Trophoblast cell (in vitro differentiated cells and primary cell): ENCODE measurements at regions not wholly inside any gene's neighbourhood (a gene's known extent, or its start where the extent isn't known, plus 50 kb on each side); places are given as distances from the start of the nearest gene placed in this dataset.

ENCODE experiments used
- DNase-seq, 2 donors: peaks; one replicate each; pipeline ENCODE4 v3.0.0-alpha.2; 2016
- H2AFZ ChIP-seq: 2 replicates; pipeline ENCODE4 v1.6.1; 2013; ENCODE audit warnings: low read length, moderate library complexity, mild to moderate bottlenecking; ENCODE audit not compliant: insufficient read depth, poor library complexity
- H2AK5ac ChIP-seq: 2 replicates; pipeline ENCODE4 v1.6.1; 2013; ENCODE audit warnings: mild to moderate bottlenecking, low read length
- H2BK120ac ChIP-seq: 2 replicates; pipeline ENCODE4 v1.6.1; 2013; ENCODE audit warnings: low read length, mild to moderate bottlenecking, moderate library complexity; ENCODE audit not compliant: insufficient read depth, poor library complexity
- H2BK12ac ChIP-seq: 2 replicates; pipeline ENCODE4 v1.6.1; 2013; ENCODE audit warnings: mild to moderate bottlenecking, low read length, moderate library complexity
- H2BK5ac ChIP-seq: 2 replicates; pipeline ENCODE4 v1.6.1; 2013; ENCODE audit warnings: low read length, low read depth, moderate library complexity, mild to moderate bottlenecking; ENCODE audit not compliant: poor library complexity
- H3K14ac ChIP-seq: 2 replicates; pipeline ENCODE4 v1.6.1; 2013; ENCODE audit warnings: mild to moderate bottlenecking, low read length
- H3K18ac ChIP-seq: 2 replicates; pipeline ENCODE4 v1.6.1; 2013; ENCODE audit warnings: mild to moderate bottlenecking, low read length
- H3K23ac ChIP-seq: 2 replicates; pipeline ENCODE4 v1.6.1; 2013; ENCODE audit warnings: low read length
- H3K27ac ChIP-seq: 2 replicates; pipeline ENCODE4 v1.5.1; 2013; ENCODE audit warnings: low read depth, mild to moderate bottlenecking, inconsistent platforms, low read length, moderate library complexity
- H3K27me3 ChIP-seq: 2 replicates; pipeline ENCODE4 v1.6.1; 2013; ENCODE audit warnings: inconsistent platforms, mild to moderate bottlenecking, low read length, moderate library complexity; ENCODE audit not compliant: insufficient read depth
- H3K36me3 ChIP-seq, 2 experiments: 1 replicate in 1 of 2; 2 replicates in 1 of 2; pipeline ENCODE4 v1.6.1; 2013; ENCODE audit warnings: low read length in 2 of 2, mild to moderate bottlenecking in 2 of 2, moderate library complexity in 1 of 2; ENCODE audit not compliant: insufficient read depth in 2 of 2, control insufficient read depth in 1 of 2
- H3K4ac ChIP-seq: 2 replicates; pipeline ENCODE4 v1.6.1; 2013; ENCODE audit warnings: low read depth, mild to moderate bottlenecking, low read length, moderate library complexity
- H3K4me1 ChIP-seq, 2 experiments: 1 replicate in 1 of 2; 2 replicates in 1 of 2; pipeline ENCODE4 v1.6.1; 2013; ENCODE audit warnings: low read length in 2 of 2, mild to moderate bottlenecking in 2 of 2, moderate library complexity in 1 of 2; ENCODE audit not compliant: insufficient read depth in 2 of 2, control insufficient read depth in 1 of 2
- H3K4me2 ChIP-seq: 2 replicates; pipeline ENCODE4 v1.6.1; 2013; ENCODE audit warnings: inconsistent platforms, mild to moderate bottlenecking, low read length, moderate library complexity
- H3K4me3 ChIP-seq: 2 replicates; pipeline ENCODE4 v1.5.1; 2013; ENCODE audit warnings: mild to moderate bottlenecking, low read depth, low read length, inconsistent platforms
- H3K79me1 ChIP-seq: one replicate; pipeline ENCODE4 v1.6.1; 2013; ENCODE audit warnings: low read length
- H3K79me2 ChIP-seq: 2 replicates; pipeline ENCODE4 v1.6.1; 2013; ENCODE audit warnings: low read length, mild to moderate bottlenecking; ENCODE audit not compliant: control insufficient read depth, insufficient read depth, poor library complexity
- H3K9ac ChIP-seq: 2 replicates; pipeline ENCODE4 v1.6.1; 2013; ENCODE audit warnings: mild to moderate bottlenecking, low read length
- H3K9me3 ChIP-seq: 2 replicates; pipeline ENCODE4 v1.6.1; 2013; ENCODE audit warnings: low read depth, mild to moderate bottlenecking, control low read depth, inconsistent platforms, low read length; ENCODE audit not compliant: insufficient read depth
- H4K12ac ChIP-seq: 2 replicates; pipeline ENCODE4 v1.6.1; 2013; ENCODE audit warnings: low read depth, mild to moderate bottlenecking, low read length, moderate library complexity
- H4K8ac ChIP-seq: 2 replicates; pipeline ENCODE4 v1.6.1; 2013; ENCODE audit warnings: low read depth, mild to moderate bottlenecking, low read length, moderate library complexity
- H4K91ac ChIP-seq: one replicate; pipeline ENCODE4 v1.6.1; 2013; ENCODE audit warnings: low read depth, mild to moderate bottlenecking, low read length, moderate library complexity
- WGBS: extraction: QIAGEN DNeasy Blood & Tissue Kit; methylation state at CpG from one replicate; pipeline ENCODE4 v1.1.7; 2013; ENCODE audit warnings: missing lambda C conversion rate; ENCODE audit not compliant: insufficient read length, insufficient coverage; ENCODE audit errors: extremely low coverage; 5-methylcytosine and 5-hydroxymethylcytosine counted together

DNA sequence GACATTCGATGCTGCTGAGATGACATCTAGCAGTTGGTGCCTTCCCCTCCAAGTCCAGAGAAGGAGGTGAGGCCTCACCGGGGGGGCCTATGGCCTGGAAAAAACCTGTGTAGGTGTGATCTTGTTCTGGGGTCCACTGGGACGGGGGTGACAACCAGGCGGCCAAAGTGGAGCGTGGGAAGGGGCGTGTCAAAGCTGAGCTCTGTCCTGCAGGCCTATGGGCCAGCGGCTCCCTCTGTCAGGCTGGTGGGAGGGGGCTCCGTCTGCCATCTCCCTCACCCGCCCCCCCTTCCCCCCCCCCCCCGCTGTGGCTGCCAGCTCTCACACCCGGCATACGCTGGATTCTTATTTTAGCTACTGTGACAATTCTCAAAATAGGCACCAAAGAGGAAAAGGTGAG lies 56.7 kb upstream of the UQCRFS1 start:
- Histone ChIP-seq H3K4me1 (no peaks in the 10 kb centered on the region), H2AK5ac (no peak overlapping the region), H3K9me3 (peaks cover 3% of the 10 kb centered on the region), H3K4ac (no peak overlapping the region), H4K12ac (no peak overlapping the region), H3K14ac (no peak overlapping the region), H2BK12ac (no peak overlapping the region), H2BK120ac (no peak overlapping the region), H2AFZ (no peak overlapping the region), H3K36me3 (no peaks in the 10 kb centered on the region), H3K9ac (no peak overlapping the region), H3K4me2 (no peak overlapping the region), H2BK5ac (no peak overlapping the region), H3K23ac (no peak overlapping the region), H3K27me3 (no peaks in the 10 kb centered on the region), H3K4me3 (no peak overlapping the region), H3K27ac (no peak overlapping the region), H3K18ac (no peak overlapping the region), H3K79me2 (no peaks in the 10 kb centered on the region), H4K8ac (no peak overlapping the region), H3K79me1 (no peaks in the 10 kb centered on the region), H4K91ac (no peak overlapping the region)
- WGBS, result no CpG with 5 or more reads among the region's 12 CpGs
- no peak for DNase-seq

DNA sequence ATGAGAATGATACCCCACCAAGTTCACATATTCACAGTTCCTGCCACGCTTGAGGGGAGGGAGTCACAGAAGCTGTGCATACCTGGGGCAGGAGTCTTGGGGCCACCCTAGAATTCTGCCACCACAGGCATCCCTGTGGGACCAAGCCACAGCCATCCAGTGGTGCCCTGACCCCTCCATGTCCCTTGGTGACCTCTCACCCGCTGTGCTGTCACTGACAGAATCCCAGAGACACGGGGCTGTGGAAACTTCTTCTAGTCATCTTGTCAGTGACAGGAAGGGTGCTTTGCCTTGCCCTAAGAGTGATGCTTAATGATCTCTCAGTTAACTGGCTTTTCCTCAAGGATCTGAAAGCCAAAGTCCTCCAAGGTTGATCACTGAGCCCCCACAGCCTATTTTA lies 58.4 kb upstream of the UQCRFS1 start:
- Histone ChIP-seq H3K27me3 (no peaks in the 10 kb centered on the region), H2BK120ac (no peak overlapping the region), H4K8ac (no peak overlapping the region)

DNA sequence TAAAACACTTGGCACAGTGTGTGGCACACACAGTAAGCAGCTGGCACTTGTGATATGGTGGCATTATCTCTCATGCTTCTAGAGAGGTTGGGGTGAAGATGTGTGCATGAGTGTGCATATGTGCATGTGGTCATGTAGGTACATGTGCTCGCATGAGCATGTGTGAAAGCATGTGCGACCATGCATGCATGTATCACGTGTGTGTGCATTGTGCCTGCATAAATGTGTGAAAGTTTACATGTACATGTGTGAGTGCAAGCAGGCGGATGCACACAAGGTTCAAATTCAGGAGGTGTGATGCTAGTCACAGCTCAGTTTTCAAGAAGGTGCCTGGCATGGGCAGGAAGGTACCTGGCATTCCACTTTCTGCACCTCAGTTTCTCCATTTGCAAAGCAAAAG lies 59.0 kb upstream of the UQCRFS1 start:
- no peak overlapping the region for H2BK5ac ChIP-seq
- H2AFZ ChIP-seq, result no peak overlapping the region
- no peak overlapping the region for H3K4me2 ChIP-seq
- no peak overlapping the region for H4K12ac ChIP-seq
- DNase-seq, result no peak
- H3K23ac ChIP-seq, result peak overlapping the region; percentile 63
- H3K27ac ChIP-seq, result no peak overlapping the region
- no peak overlapping the region for H4K91ac ChIP-seq
- H2BK120ac ChIP-seq, result no peak overlapping the region
- no CpG with 5 or more reads among the region's 4 CpGs for WGBS
- peaks cover 3% of the 10 kb centered on the region for H3K9me3 ChIP-seq
- H3K4me1 ChIP-seq, result no peaks in the 10 kb centered on the region
- H3K27me3 ChIP-seq, result no peaks in the 10 kb centered on the region
- peak overlapping the region; percentile 5 for H3K4me3 ChIP-seq
- no peak overlapping the region for H2BK12ac ChIP-seq
- no peaks in the 10 kb centered on the region for H3K36me3 ChIP-seq
- no peaks in the 10 kb centered on the region for H3K79me1 ChIP-seq
- no peaks in the 10 kb centered on the region for H3K79me2 ChIP-seq
- H4K8ac ChIP-seq, result no peak overlapping the region
- no peak overlapping the region for H3K4ac ChIP-seq
- H3K14ac ChIP-seq, result no peak overlapping the region
- H3K9ac ChIP-seq, result no peak overlapping the region
- no peak overlapping the region for H3K18ac ChIP-seq
- no peak overlapping the region for H2AK5ac ChIP-seq

More for the DNA sequence above, 58.4 kb upstream of the UQCRFS1 start:
- no peaks in the 10 kb centered on the region for H3K79me1 ChIP-seq
- no peak overlapping the region for H3K18ac ChIP-seq
- peaks cover 3% of the 10 kb centered on the region for H3K9me3 ChIP-seq
- no peak for DNase-seq
- no peak overlapping the region for H3K4me2 ChIP-seq
- H3K79me2 ChIP-seq, result no peaks in the 10 kb centered on the region
- no peak overlapping the region for H2BK5ac ChIP-seq
- no peak overlapping the region for H4K91ac ChIP-seq
- no peak overlapping the region for H3K4ac ChIP-seq
- H2BK12ac ChIP-seq, result no peak overlapping the region
- no peak overlapping the region for H4K12ac ChIP-seq
- H3K4me1 ChIP-seq, result no peaks in the 10 kb centered on the region
- H3K23ac ChIP-seq, result no peak overlapping the region
- no peak overlapping the region for H3K14ac ChIP-seq
- no peak overlapping the region for H3K27ac ChIP-seq
- H3K36me3 ChIP-seq, result no peaks in the 10 kb centered on the region
- no peak overlapping the region for H2AFZ ChIP-seq
- no CpG with 5 or more reads among the region's 3 CpGs for WGBS
- H3K4me3 ChIP-seq, result no peak overlapping the region
- no peak overlapping the region for H3K9ac ChIP-seq
- no peak overlapping the region for H2AK5ac ChIP-seq

DNA sequence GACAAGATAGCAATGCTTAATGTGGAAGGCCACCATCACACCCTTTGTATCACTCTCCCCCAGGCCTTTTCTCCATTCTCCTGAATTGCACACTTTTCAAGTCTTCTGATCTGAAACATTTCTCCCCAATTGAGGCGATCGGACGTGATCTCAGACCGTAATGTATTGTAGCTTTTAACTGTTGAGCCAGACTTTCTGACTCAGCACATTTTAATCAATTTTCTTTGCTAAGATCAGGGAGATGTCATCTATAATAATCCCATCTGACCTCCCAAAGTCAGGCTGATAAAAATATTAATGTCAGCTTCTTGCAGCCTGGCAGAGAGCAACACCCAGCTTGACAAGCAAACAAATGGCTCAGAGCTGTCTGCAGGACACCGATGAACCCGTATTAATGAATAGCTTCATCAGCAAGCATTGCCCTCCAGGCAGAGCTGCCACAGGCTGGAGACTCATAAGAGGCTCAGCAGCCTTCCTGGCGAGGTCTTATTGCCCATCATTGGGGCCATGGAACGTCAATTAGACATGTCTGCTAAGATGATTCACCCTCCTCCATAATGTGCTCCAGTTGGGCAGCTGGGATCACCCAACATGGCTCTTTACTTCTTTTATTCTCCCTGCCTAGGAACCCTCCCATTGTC lies 60.2 kb upstream of the UQCRFS1 start:
- Histone ChIP-seq H3K27ac (no peak overlapping the region), H4K91ac (no peak overlapping the region), H2BK5ac (no peak overlapping the region), H3K9ac (no peak overlapping the region), H3K79me1 (no peaks in the 10 kb centered on the region), H4K12ac (no peak overlapping the region), H3K79me2 (no peaks in the 10 kb centered on the region), H3K14ac (no peak overlapping the region), H3K27me3 (no peaks in the 10 kb centered on the region), H2BK12ac (no peak overlapping the region), H2AFZ (no peak overlapping the region), H2AK5ac (no peak overlapping the region), H3K9me3 (peaks cover 3% of the 10 kb centered on the region), H3K18ac (no peak overlapping the region), H3K36me3 (no peaks in the 10 kb centered on the region), H3K4ac (no peak overlapping the region), H3K4me3 (no peak overlapping the region), H4K8ac (no peak overlapping the region), H3K4me1 (no peaks in the 10 kb centered on the region), H2BK120ac (no peak overlapping the region), H3K23ac (no peak overlapping the region), H3K4me2 (no peak overlapping the region)
- no peak for DNase-seq
- WGBS, result no CpG with 5 or more reads among the region's 8 CpGs
